ENCODE measurements at regions not wholly inside any gene's neighbourhood (a gene's known extent, or its start where the extent isn't known, plus 50 kb on each side); places are given as distances from the start of the nearest gene placed in this dataset.

GRCh38 chr16:86773354-86773715 lies 195.0 kb downstream of the FOXL1 start:
- TF ChIP-seq CTCF (IDR thresholded peaks at IDR 0.05; ENCODE audit: insufficient read depth, low read depth, low read length) = no peak
- no peak for TF ChIP-seq EZH2 (IDR thresholded peaks at IDR 0.05; ENCODE audit: insufficient read depth, low read length)

All from astrocyte (in vitro differentiated cells and primary cell).